BLaER1 treated with 17β-estradiol and CSF1 and Interleukin-3, amounts not matched to agents 10 nM and 100 nM (cell line): ENCODE measurements at regions not wholly inside any gene's neighbourhood (a gene's known extent, or its start where the extent isn't known, plus 50 kb on each side); places are given as distances from the start of the nearest gene placed in this dataset.
A peak's percentile ranks its signal among the peaks of the same experiment; 100 is the strongest.

ENCODE experiments used
- H3K27ac ChIP-seq, 11 experiments: shearing (Covaris generic); formaldehyde crosslinking; 2 replicates each; pipeline ENCODE4 v1.8.1; 2022
- H3K27me3 ChIP-seq, 11 experiments: shearing (Covaris generic); formaldehyde crosslinking; 2 replicates each; pipeline ENCODE4 v1.8.1; 2022
- H3K36me3 ChIP-seq, 11 experiments: shearing (Covaris generic); formaldehyde crosslinking; 2 replicates each; pipeline ENCODE4 v1.8.1; 2022
- H3K4me1 ChIP-seq, 10 experiments: shearing (Covaris generic); formaldehyde crosslinking; 2 replicates each; pipeline ENCODE4 v1.8.1; 2022
- H3K4me2 ChIP-seq, 11 experiments: shearing (Covaris generic); formaldehyde crosslinking; 2 replicates each; pipeline ENCODE4 v1.8.1; 2022
- H3K4me3 ChIP-seq, 10 experiments: shearing (Covaris generic); formaldehyde crosslinking; 2 replicates each; pipeline ENCODE4 v1.8.1; 2022
- H3K9ac ChIP-seq, 11 experiments: shearing (Covaris generic); formaldehyde crosslinking; 2 replicates each; pipeline ENCODE4 v1.8.1; 2022
- H3K9me3 ChIP-seq, 11 experiments: shearing (Covaris generic); formaldehyde crosslinking; replicated peaks in 1 of 11; 2 replicates each; pipeline ENCODE4 v1.8.1; 2022
- H4K20me1 ChIP-seq, 11 experiments: shearing (Covaris generic); formaldehyde crosslinking; 2 replicates each; pipeline ENCODE4 v1.8.1; 2022
- Cebpa-rat ChIP-seq, 11 experiments: shearing (Covaris generic); IDR thresholded peaks; 2 replicates each; pipeline ENCODE4 v1.8.1; 2022

- Histone ChIP-seq H4K20me1 (no peaks in the 10 kb centered on the region), H3K4me1 (peaks cover 0 to 5% (median 0%) of the 10 kb centered on the region in 10 experiments; a peak in 1 of 20 replicates), H3K27me3 (no peaks in the 10 kb centered on the region), H3K27ac (no peak overlapping the region), H3K4me2 (no peak overlapping the region), H3K9ac (no peak overlapping the region), H3K9me3 (no peaks in the 10 kb centered on the region), H3K36me3 (no peaks in the 10 kb centered on the region), H3K4me3 (no peak overlapping the region)
- no peak for TF ChIP-seq Cebpa-rat (IDR thresholded peaks at IDR 0.05)
Observed at GRCh38 chr16:76906552-76906951, 284.4 kb upstream of the MON1B start.

GRCh38 chr16:76910931-76911330 lies 280.1 kb upstream of the MON1B start:
- Histone ChIP-seq H3K4me2 (peak overlapping the region in 1 of 11 experiments; percentile 16; a peak in 1 of 22 replicates), H4K20me1 (no peaks in the 10 kb centered on the region), H3K36me3 (no peaks in the 10 kb centered on the region), H3K4me1 (peaks cover 0 to 5% (median 0%) of the 10 kb centered on the region in 10 experiments; a peak in 1 of 20 replicates), H3K4me3 (no peak overlapping the region), H3K27me3 (no peaks in the 10 kb centered on the region), H3K9me3 (no peaks in the 10 kb centered on the region), H3K27ac (no peak overlapping the region), H3K9ac (no peak overlapping the region)
- TF ChIP-seq Cebpa-rat (IDR thresholded peaks at IDR 0.05), result no peak

DNA sequence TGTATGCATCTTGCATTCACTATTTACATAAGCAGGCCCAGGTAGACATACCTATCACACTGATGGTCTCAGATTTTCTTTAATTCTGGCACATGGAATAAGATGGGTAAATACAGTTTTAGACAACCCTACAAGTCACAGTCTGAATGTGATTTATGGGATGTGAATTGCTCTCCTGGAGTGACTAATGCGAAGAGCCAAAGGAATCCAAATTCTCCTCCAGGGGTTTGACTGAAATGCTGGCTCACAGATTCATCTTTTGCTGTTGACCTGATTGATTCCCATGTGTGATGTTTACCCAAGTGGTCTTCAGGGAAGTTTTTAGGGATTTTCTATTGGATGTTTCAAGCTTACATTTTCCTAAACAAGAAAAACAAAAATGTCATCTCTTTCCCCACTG lies 277.9 kb upstream of the MON1B start:
- no peak overlapping the region for H3K4me3 ChIP-seq
- H3K4me1 ChIP-seq, result peaks cover 0 to 5% (median 0%) of the 10 kb centered on the region in 10 experiments; a peak in 1 of 20 replicates
- no peaks in the 10 kb centered on the region for H4K20me1 ChIP-seq
- no peaks in the 10 kb centered on the region for H3K27me3 ChIP-seq
- no peak overlapping the region for H3K4me2 ChIP-seq
- no peak overlapping the region for H3K9ac ChIP-seq
- no peak overlapping the region for H3K27ac ChIP-seq
- H3K9me3 ChIP-seq, result no peaks in the 10 kb centered on the region
- H3K36me3 ChIP-seq, result no peaks in the 10 kb centered on the region
- TF ChIP-seq Cebpa-rat (IDR thresholded peaks at IDR 0.05), result no peak

GRCh38 chr16:76926042-76926441 lies 264.9 kb upstream of the MON1B start:
- H3K9me3 ChIP-seq, result no peaks in the 10 kb centered on the region; a peak in 1 of 22 replicates
- H3K4me1 ChIP-seq, result no peaks in the 10 kb centered on the region
- no peaks in the 10 kb centered on the region for H3K36me3 ChIP-seq
- no peaks in the 10 kb centered on the region for H3K27me3 ChIP-seq
- H3K27ac ChIP-seq, result no peak overlapping the region
- H4K20me1 ChIP-seq, result no peaks in the 10 kb centered on the region
- no peak overlapping the region for H3K4me3 ChIP-seq
- H3K4me2 ChIP-seq, result no peak overlapping the region
- no peak overlapping the region for H3K9ac ChIP-seq
- TF ChIP-seq Cebpa-rat (IDR thresholded peaks at IDR 0.05), result no peak

DNA sequence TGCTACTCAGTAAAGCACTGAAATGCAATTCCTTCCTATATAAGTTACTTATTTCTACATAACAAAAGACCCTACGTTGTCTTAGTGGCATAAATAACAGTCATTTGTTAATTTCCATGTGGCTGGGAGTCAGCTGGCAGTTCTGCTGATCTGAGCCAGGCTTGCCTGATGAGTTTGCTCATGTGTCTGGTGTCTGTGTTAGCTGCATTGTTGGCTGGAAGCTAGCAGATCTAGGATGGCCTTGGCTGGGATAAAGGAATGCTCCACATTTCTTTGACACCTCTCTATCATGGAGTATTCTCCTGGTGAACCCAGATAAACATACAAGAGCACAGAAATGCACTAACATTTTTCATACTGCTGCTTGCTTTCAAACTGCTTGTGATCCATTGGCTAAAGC lies 264.4 kb upstream of the MON1B start:
- Histone ChIP-seq H3K4me2 (no peak overlapping the region), H3K9ac (no peak overlapping the region), H3K27ac (no peak overlapping the region), H3K4me3 (no peak overlapping the region), H3K4me1 (no peaks in the 10 kb centered on the region), H3K36me3 (no peaks in the 10 kb centered on the region), H4K20me1 (no peaks in the 10 kb centered on the region), H3K27me3 (no peaks in the 10 kb centered on the region), H3K9me3 (no peaks in the 10 kb centered on the region; a peak in 1 of 22 replicates)
- no peak for TF ChIP-seq Cebpa-rat (IDR thresholded peaks at IDR 0.05)

GRCh38 chr16:76931186-76931585 lies 259.8 kb upstream of the MON1B start:
- Histone ChIP-seq H3K27me3 (no peaks in the 10 kb centered on the region), H3K4me2 (no peak overlapping the region), H3K36me3 (no peaks in the 10 kb centered on the region), H3K9ac (no peak overlapping the region), H3K27ac (no peak overlapping the region), H3K4me1 (peaks cover 0 to 5% (median 0%) of the 10 kb centered on the region in 10 experiments; a peak in 1 of 20 replicates), H3K4me3 (no peak overlapping the region), H3K9me3 (no peaks in the 10 kb centered on the region), H4K20me1 (no peaks in the 10 kb centered on the region)
- TF ChIP-seq Cebpa-rat (IDR thresholded peaks at IDR 0.05), result no peak

GRCh38 chr16:76932541-76933211 lies 258.3 kb upstream of the MON1B start:
- H3K27me3 ChIP-seq, result no peaks in the 10 kb centered on the region
- no peaks in the 10 kb centered on the region for H3K9me3 ChIP-seq
- H3K4me2 ChIP-seq, result no peak overlapping the region
- H3K4me1 ChIP-seq, result peaks cover 0 to 5% (median 0%) of the 10 kb centered on the region in 10 experiments; a peak in 1 of 20 replicates
- H3K36me3 ChIP-seq, result no peaks in the 10 kb centered on the region
- no peak for TF ChIP-seq Cebpa-rat (IDR thresholded peaks at IDR 0.05)
- no peaks in the 10 kb centered on the region for H4K20me1 ChIP-seq
- H3K4me3 ChIP-seq, result no peak overlapping the region
- no peak overlapping the region for H3K27ac ChIP-seq
- no peak overlapping the region for H3K9ac ChIP-seq

- H3K9ac ChIP-seq, result no peak overlapping the region
- H3K4me3 ChIP-seq, result no peak overlapping the region
- H3K27me3 ChIP-seq, result no peaks in the 10 kb centered on the region
- H3K9me3 ChIP-seq, result no peaks in the 10 kb centered on the region
- H3K4me2 ChIP-seq, result no peak overlapping the region
- no peaks in the 10 kb centered on the region; a peak in 1 of 20 replicates for H3K4me1 ChIP-seq
- no peaks in the 10 kb centered on the region for H4K20me1 ChIP-seq
- no peak for TF ChIP-seq Cebpa-rat (IDR thresholded peaks at IDR 0.05)
- H3K27ac ChIP-seq, result no peak overlapping the region
- no peaks in the 10 kb centered on the region for H3K36me3 ChIP-seq
Observed at GRCh38 chr16:76940251-76940650, 250.7 kb upstream of the MON1B start.

- Histone ChIP-seq H3K4me1 (peaks cover 0 to under 1% (median 0%) of the 10 kb centered on the region in 10 experiments; a peak in 1 of 20 replicates), H3K4me2 (no peak overlapping the region), H4K20me1 (no peaks in the 10 kb centered on the region), H3K36me3 (no peaks in the 10 kb centered on the region), H3K27me3 (no peaks in the 10 kb centered on the region), H3K27ac (no peak overlapping the region), H3K4me3 (no peak overlapping the region), H3K9me3 (no peaks in the 10 kb centered on the region), H3K9ac (no peak overlapping the region)
- no peak for TF ChIP-seq Cebpa-rat (IDR thresholded peaks at IDR 0.05)
Observed at GRCh38 chr16:76941113-76941512, 249.9 kb upstream of the MON1B start.

- Histone ChIP-seq H3K27ac (no peak overlapping the region), H3K9me3 (no peaks in the 10 kb centered on the region), H3K27me3 (no peaks in the 10 kb centered on the region), H3K36me3 (no peaks in the 10 kb centered on the region), H4K20me1 (no peaks in the 10 kb centered on the region), H3K9ac (no peak overlapping the region), H3K4me1 (peaks cover 0 to 10% (median 3%) of the 10 kb centered on the region in 10 experiments; a peak in 12 of 20 replicates), H3K4me2 (no peak overlapping the region), H3K4me3 (no peak overlapping the region)
- TF ChIP-seq Cebpa-rat (IDR thresholded peaks at IDR 0.05), result no peak
Observed at GRCh38 chr16:76942089-76942488, 248.9 kb upstream of the MON1B start.
